Fibroblast of lung (primary cell): ENCODE measurements at regions not wholly inside any gene's neighbourhood (a gene's known extent, or its start where the extent isn't known, plus 50 kb on each side); places are given as distances from the start of the nearest gene placed in this dataset.

Experiments used
- DNase-seq, 2 donors: peaks; one replicate each; pipeline versions ENCODE4 v3.0.0 to v3.0.0-alpha.2; 2010; ENCODE audit warnings: low read depth in 2 of 2
- H2AFZ ChIP-seq: 2 replicates; pipeline ENCODE4 v1.5.1; 2012; ENCODE audit warnings: low read length, control low read depth, inconsistent platforms
- H3K27ac ChIP-seq: 2 replicates; pipeline ENCODE4 v1.5.1; 2011; ENCODE audit warnings: low read length, control low read depth; ENCODE audit not compliant: insufficient read depth
- H3K27me3 ChIP-seq: 2 replicates; pipeline ENCODE4 v1.5.1; 2011; ENCODE audit warnings: mild to moderate bottlenecking, low read length; ENCODE audit not compliant: control insufficient read depth, insufficient read depth
- H3K36me3 ChIP-seq: 2 replicates; pipeline ENCODE4 v1.5.1; 2011; ENCODE audit warnings: low read length; ENCODE audit not compliant: control insufficient read depth, insufficient read depth
- H3K4me1 ChIP-seq: 2 replicates; pipeline ENCODE4 v1.5.1; 2011; ENCODE audit warnings: low read length; ENCODE audit not compliant: control insufficient read depth, insufficient read depth; ENCODE audit errors: extremely low read depth
- H3K4me2 ChIP-seq: 2 replicates; pipeline ENCODE4 v1.5.1; 2011; ENCODE audit warnings: low read length, control low read depth; ENCODE audit not compliant: insufficient read depth; ENCODE audit errors: extremely low read depth
- H3K4me3 ChIP-seq, 4 experiments: fragments of 200-600 bp in 1 of 4; sonication (generic) in 1 of 4; replicated peaks in 1 of 4; 2 replicates each; pipeline ENCODE4 v1.5.1; 2011 to 2016; ENCODE audit warnings: low read length in 4 of 4, low read depth in 3 of 4, mild to moderate bottlenecking in 3 of 4, control low read depth in 2 of 4, inconsistent platforms in 1 of 4, mixed read lengths in 1 of 4; ENCODE audit not compliant: insufficient read depth in 1 of 4; ENCODE audit errors: control extremely low read depth in 1 of 4
- H3K79me2 ChIP-seq: 2 replicates; pipeline ENCODE4 v1.5.1; 2012; ENCODE audit warnings: mild to moderate bottlenecking, low read length, inconsistent platforms; ENCODE audit not compliant: control insufficient read depth, insufficient read depth
- H3K9ac ChIP-seq: 2 replicates; pipeline ENCODE4 v1.5.1; 2011; ENCODE audit warnings: mild to moderate bottlenecking, low read length, control low read depth; ENCODE audit not compliant: insufficient read depth
- H3K9me3 ChIP-seq: 2 replicates; pipeline ENCODE4 v1.5.1; 2012; ENCODE audit warnings: low read depth, low read length; ENCODE audit not compliant: control insufficient read depth, insufficient read depth
- H4K20me1 ChIP-seq: 2 replicates; pipeline ENCODE4 v1.5.1; 2011; ENCODE audit warnings: low read length; ENCODE audit not compliant: control insufficient read depth, insufficient read depth; ENCODE audit errors: extremely low read depth
- CTCF ChIP-seq, 2 donors: IDR thresholded peaks in 1 of 2; conservative IDR thresholded peaks in 1 of 2; 1 replicate in 1 of 2; 2 replicates in 1 of 2; pipeline ENCODE4 v1.5.1; 2011 to 2012; ENCODE audit warnings: low read length in 2 of 2, control low read depth in 1 of 2, inconsistent platforms in 1 of 2, low read depth in 1 of 2, mild to moderate bottlenecking in 1 of 2
- EZH2 ChIP-seq: IDR thresholded peaks from 2 replicates; pipeline ENCODE4 v1.5.1; 2012; ENCODE audit warnings: low read length, control low read depth, mild to moderate bottlenecking; ENCODE audit errors: missing control alignments

GRCh38 chr14:98156411-98156810 lies 1115.6 kb downstream of the BCL11B start:
- no peak for TF ChIP-seq CTCF (conservative IDR thresholded peaks at IDR 0.05 in 1 of 2, IDR thresholded peaks at IDR 0.05 in 1 of 2; ENCODE audit: low read depth in 1 of 2, low read length in 2 of 2)
- no peak for TF ChIP-seq EZH2
- Histone ChIP-seq H3K36me3 (no peaks in the 10 kb centered on the region), H3K27ac (no peak overlapping the region), H3K4me1 (no peaks in the 10 kb centered on the region), H3K27me3 (no peaks in the 10 kb centered on the region), H3K79me2 (no peaks in the 10 kb centered on the region), H3K4me3 (no peak overlapping the region), H3K9ac (no peak overlapping the region), H3K9me3 (no peaks in the 10 kb centered on the region), H2AFZ (no peak overlapping the region), H3K4me2 (no peak overlapping the region), H4K20me1 (no peaks in the 10 kb centered on the region)
- no peak for DNase-seq

GRCh38 chr14:98160901-98161300 lies 1111.1 kb downstream of the BCL11B start:
- DNase-seq, result no peak
- no peak for TF ChIP-seq CTCF (conservative IDR thresholded peaks at IDR 0.05 in 1 of 2, IDR thresholded peaks at IDR 0.05 in 1 of 2; ENCODE audit: low read depth in 1 of 2, low read length in 2 of 2)
- no peak for TF ChIP-seq EZH2
- no peak overlapping the region for H3K4me2 ChIP-seq

GRCh38 chr14:98161356-98161755 lies 1110.6 kb downstream of the BCL11B start:
- DNase-seq, result no peak
- no peaks in the 10 kb centered on the region for H3K9me3 ChIP-seq
- TF ChIP-seq EZH2 (no peak), CTCF (conservative IDR thresholded peaks at IDR 0.05 in 1 of 2, IDR thresholded peaks at IDR 0.05 in 1 of 2; ENCODE audit: low read depth in 1 of 2, low read length in 2 of 2) (no peak)
- H3K4me2 ChIP-seq, result no peak overlapping the region
- H3K9ac ChIP-seq, result no peak overlapping the region
- H3K27me3 ChIP-seq, result no peaks in the 10 kb centered on the region
- no peaks in the 10 kb centered on the region for H4K20me1 ChIP-seq
- H3K79me2 ChIP-seq, result no peaks in the 10 kb centered on the region
- H3K4me3 ChIP-seq, result no peak overlapping the region
- H3K27ac ChIP-seq, result no peak overlapping the region
- no peak overlapping the region for H2AFZ ChIP-seq
- no peaks in the 10 kb centered on the region for H3K4me1 ChIP-seq
- no peaks in the 10 kb centered on the region for H3K36me3 ChIP-seq

More at GRCh38 chr14:98160901-98161300, 1111.1 kb downstream of the BCL11B start:
- Histone ChIP-seq H3K4me1 (no peaks in the 10 kb centered on the region), H3K27ac (no peak overlapping the region), H3K36me3 (no peaks in the 10 kb centered on the region), H3K4me3 (no peak overlapping the region), H3K79me2 (no peaks in the 10 kb centered on the region), H3K9ac (no peak overlapping the region), H3K27me3 (no peaks in the 10 kb centered on the region), H3K9me3 (no peaks in the 10 kb centered on the region), H2AFZ (no peak overlapping the region), H4K20me1 (no peaks in the 10 kb centered on the region)
